Suprapubic skin (tissue), 4 donors: ENCODE measurements at regions not wholly inside any gene's neighbourhood (a gene's known extent, or its start where the extent isn't known, plus 50 kb on each side); places are given as distances from the start of the nearest gene placed in this dataset.

ENCODE experiments used
- DNase-seq, 2 donors: peaks; one replicate each; pipeline ENCODE4 v3.0.0-alpha.2; 2019; ENCODE audit warnings: low spot score in 2 of 2
- H3K27ac ChIP-seq: fragments of 200-600 bp; sonication (generic); one replicate; pipeline ENCODE4 v1.5.1; 2019
- H3K27me3 ChIP-seq: fragments of 200-600 bp; sonication (generic); one replicate; pipeline ENCODE4 v1.5.1; 2019
- H3K36me3 ChIP-seq: fragments of 200-600 bp; sonication (generic); one replicate; pipeline ENCODE4 v1.5.1; 2019
- H3K4me1 ChIP-seq: fragments of 200-600 bp; sonication (generic); one replicate; pipeline ENCODE4 v1.5.1; 2019
- H3K4me3 ChIP-seq: fragments of 200-600 bp; sonication (generic); one replicate; pipeline ENCODE4 v1.5.1; 2019; ENCODE audit warnings: mild to moderate bottlenecking
- H3K9me3 ChIP-seq: fragments of 200-600 bp; sonication (generic); one replicate; pipeline ENCODE4 v1.5.1; 2019
- CTCF ChIP-seq, 2 donors: fragments of 200-600 bp in 1 of 2; fragments of 450-650 bp in 1 of 2; sonication (generic) in 1 of 2; IDR thresholded peaks; one replicate each; pipeline ENCODE4 v1.5.1; 2016 to 2019; ENCODE audit warnings: antibody characterized with exemption in 2 of 2, mild to moderate bottlenecking in 1 of 2, moderate library complexity in 1 of 2
- EP300 ChIP-seq: sonication (generic); formaldehyde crosslinking; IDR thresholded peaks from one replicate; pipeline ENCODE4 v1.6.1; 2017; ENCODE audit warnings: antibody characterized with exemption
- POLR2A ChIP-seq, 2 donors: fragments of 450-650 bp; IDR thresholded peaks; one replicate each; pipeline ENCODE4 v1.6.1; 2017; ENCODE audit warnings: antibody characterized with exemption in 2 of 2, mild to moderate bottlenecking in 2 of 2, moderate library complexity in 2 of 2
- POLR2AphosphoS5 ChIP-seq, 3 donors: sonication (generic); formaldehyde crosslinking; IDR thresholded peaks; one replicate each; pipeline ENCODE4 v1.6.1; 2017; ENCODE audit warnings: antibody characterized with exemption in 3 of 3
- WGBS: methylation state at CpG from one replicate; pipeline ENCODE4 v1.1.5; 2018; 5-methylcytosine and 5-hydroxymethylcytosine counted together

GRCh38 chr5:164073081-164073480 is 567.7 kb downstream of the MAT2B start:
- DNase-seq, result no peak
- Histone ChIP-seq H3K27ac (no peak overlapping the region), H3K27me3 (no peaks in the 10 kb centered on the region), H3K36me3 (no peaks in the 10 kb centered on the region), H3K4me1 (no peaks in the 10 kb centered on the region), H3K9me3 (no peaks in the 10 kb centered on the region), H3K4me3 (no peak overlapping the region)
- TF ChIP-seq POLR2A (IDR thresholded peaks at IDR 0.05) (no peak), EP300 (no peak)
- WGBS, result 58% methylated on average over 3 of the region's 3 CpGs

- DNase-seq, result no peak
- Histone ChIP-seq H3K36me3 (no peaks in the 10 kb centered on the region), H3K4me3 (no peak overlapping the region), H3K4me1 (no peaks in the 10 kb centered on the region), H3K27ac (no peak overlapping the region), H3K9me3 (no peaks in the 10 kb centered on the region), H3K27me3 (no peaks in the 10 kb centered on the region)
- 54% methylated on average over 4 of the region's 4 CpGs for WGBS
- TF ChIP-seq POLR2A (IDR thresholded peaks at IDR 0.05) (no peak), CTCF (IDR thresholded peaks at IDR 0.05) (no peak), POLR2AphosphoS5 (IDR thresholded peaks at IDR 0.05) (no peak), EP300 (no peak)
Measured at GRCh38 chr5:164076556-164076955, 571.1 kb downstream of the MAT2B start.

DNA sequence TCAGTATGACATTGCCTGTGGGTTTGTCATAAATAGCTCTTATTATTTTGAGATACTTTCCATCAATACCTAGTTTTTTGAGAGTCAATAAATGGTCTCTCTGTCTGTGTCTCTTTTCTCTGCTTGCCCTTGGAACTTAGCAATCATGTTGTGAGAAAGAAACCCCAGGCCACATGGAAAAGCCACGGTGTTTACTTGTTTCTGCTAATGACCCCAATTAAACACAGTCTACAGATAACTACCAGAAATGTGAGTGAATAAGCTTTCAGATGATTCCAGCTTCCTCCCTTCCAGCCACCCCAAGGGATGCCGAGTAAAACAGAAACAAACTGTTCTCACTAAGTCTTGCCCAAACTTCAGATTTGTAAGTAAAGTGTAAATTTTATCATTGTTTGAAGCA is 584.9 kb downstream of the MAT2B start:
- Histone ChIP-seq H3K4me3 (no peak overlapping the region), H3K27ac (no peak overlapping the region), H3K9me3 (no peaks in the 10 kb centered on the region), H3K36me3 (no peaks in the 10 kb centered on the region), H3K4me1 (no peaks in the 10 kb centered on the region), H3K27me3 (no peaks in the 10 kb centered on the region)
- 29% methylated on average over 2 of the region's 2 CpGs for WGBS
- no peak for TF ChIP-seq POLR2AphosphoS5 (IDR thresholded peaks at IDR 0.05)
- no peak for TF ChIP-seq POLR2A (IDR thresholded peaks at IDR 0.05)
- no peak for TF ChIP-seq CTCF (IDR thresholded peaks at IDR 0.05)
- no peak for TF ChIP-seq EP300
- DNase-seq, result no peak

GRCh38 chr5:164091836-164092235 is 586.4 kb downstream of the MAT2B start:
- Histone ChIP-seq H3K9me3 (no peaks in the 10 kb centered on the region), H3K36me3 (no peaks in the 10 kb centered on the region), H3K4me3 (no peak overlapping the region), H3K4me1 (no peaks in the 10 kb centered on the region), H3K27me3 (no peaks in the 10 kb centered on the region), H3K27ac (no peak overlapping the region)
- 78% methylated on average over 2 of the region's 2 CpGs for WGBS
- DNase-seq, result no peak
- TF ChIP-seq CTCF (IDR thresholded peaks at IDR 0.05) (no peak), POLR2AphosphoS5 (IDR thresholded peaks at IDR 0.05) (no peak), POLR2A (IDR thresholded peaks at IDR 0.05) (no peak), EP300 (no peak)

DNA sequence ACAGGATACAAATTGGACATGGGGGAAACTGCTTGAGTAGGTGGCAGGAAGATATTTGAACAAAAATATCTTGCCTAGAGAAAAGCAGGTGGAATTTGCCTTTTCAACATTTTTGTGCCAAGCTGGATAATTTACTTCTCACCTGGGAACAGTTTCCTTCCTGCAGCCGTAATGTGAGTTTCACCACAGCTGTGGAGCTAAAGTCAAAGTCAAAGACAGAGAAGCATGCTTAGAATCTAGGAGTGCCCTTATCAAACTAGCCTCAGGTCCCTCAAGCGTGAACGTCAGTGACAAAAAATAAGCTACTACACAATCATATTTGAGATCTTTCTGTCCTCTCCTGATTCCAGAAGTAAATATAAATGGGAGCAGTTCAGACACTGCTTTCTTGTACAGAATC is 588.9 kb downstream of the MAT2B start:
- no peak for TF ChIP-seq EP300
- no peak for TF ChIP-seq CTCF (IDR thresholded peaks at IDR 0.05)
- TF ChIP-seq POLR2AphosphoS5 (IDR thresholded peaks at IDR 0.05), result no peak
- TF ChIP-seq POLR2A (IDR thresholded peaks at IDR 0.05), result no peak
- no peak overlapping the region for H3K27ac ChIP-seq
- no peak overlapping the region for H3K4me3 ChIP-seq
- no peaks in the 10 kb centered on the region for H3K4me1 ChIP-seq
- H3K9me3 ChIP-seq, result no peaks in the 10 kb centered on the region
- 37% methylated on average over 3 of the region's 3 CpGs for WGBS
- DNase-seq, result no peak
- H3K36me3 ChIP-seq, result no peaks in the 10 kb centered on the region
- H3K27me3 ChIP-seq, result no peaks in the 10 kb centered on the region

GRCh38 chr5:164097749-164098148 is 592.3 kb downstream of the MAT2B start:
- H3K9me3 ChIP-seq, result no peaks in the 10 kb centered on the region
- no peak overlapping the region for H3K4me3 ChIP-seq
- TF ChIP-seq POLR2AphosphoS5 (IDR thresholded peaks at IDR 0.05), result no peak
- no peak for TF ChIP-seq CTCF (IDR thresholded peaks at IDR 0.05)
- no peak for TF ChIP-seq POLR2A (IDR thresholded peaks at IDR 0.05)
- no peak for TF ChIP-seq EP300
- no peaks in the 10 kb centered on the region for H3K4me1 ChIP-seq
- DNase-seq, result no peak
- H3K27me3 ChIP-seq, result no peaks in the 10 kb centered on the region
- no peaks in the 10 kb centered on the region for H3K36me3 ChIP-seq
- H3K27ac ChIP-seq, result no peak overlapping the region
- 58% methylated on average over 4 of the region's 4 CpGs for WGBS
